ENCODE measurements at regions not wholly inside any gene's neighbourhood (a gene's known extent, or its start where the extent isn't known, plus 50 kb on each side); places are given as distances from the start of the nearest gene placed in this dataset.
"Not testable (repeated sequence)": the region's sequence is repeated elsewhere in the genome, so short reads cannot be mapped to it uniquely, and the experiment has no call there.

DNA sequence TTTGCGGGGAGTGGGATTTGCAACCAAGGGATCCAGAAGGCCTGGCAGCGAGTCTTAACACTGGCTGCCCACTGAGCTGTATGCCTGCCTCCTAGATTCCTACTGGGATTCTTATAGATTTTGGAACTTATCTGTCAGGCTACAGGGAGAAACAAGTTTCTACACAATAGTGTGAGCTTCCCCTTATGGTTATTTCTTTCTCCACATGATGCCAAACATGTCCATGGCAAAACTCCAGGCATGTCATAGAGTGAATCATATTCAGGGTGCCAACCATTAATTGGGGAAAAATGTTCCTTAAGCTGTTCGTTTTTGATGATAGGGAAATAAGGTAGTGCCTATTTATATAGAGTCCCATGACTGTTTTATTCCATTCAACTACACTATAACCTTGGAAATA, 1185.2 kb upstream of the CELF4 start:
- H3K4me1 ChIP-seq (ENCODE audit: insufficient read depth, low read length, poor library complexity, severe bottlenecking): no peaks in the 10 kb centered on the region
- POLR2A ChIA-PET: interaction anchor here (0.8 kb wide), 1 partner anchor 15 kb away, joined by 3 read pairs; no protein-coding TSS in a partner anchor
- BruUV-seq (replicated peaks): no TSS peak
- TF ChIP-seq EZH2phosphoT487 (IDR thresholded peaks at IDR 0.05; ENCODE audit: borderline replicate concordance, low read depth, low read length): no peak
- TF ChIP-seq, protein P1, sequence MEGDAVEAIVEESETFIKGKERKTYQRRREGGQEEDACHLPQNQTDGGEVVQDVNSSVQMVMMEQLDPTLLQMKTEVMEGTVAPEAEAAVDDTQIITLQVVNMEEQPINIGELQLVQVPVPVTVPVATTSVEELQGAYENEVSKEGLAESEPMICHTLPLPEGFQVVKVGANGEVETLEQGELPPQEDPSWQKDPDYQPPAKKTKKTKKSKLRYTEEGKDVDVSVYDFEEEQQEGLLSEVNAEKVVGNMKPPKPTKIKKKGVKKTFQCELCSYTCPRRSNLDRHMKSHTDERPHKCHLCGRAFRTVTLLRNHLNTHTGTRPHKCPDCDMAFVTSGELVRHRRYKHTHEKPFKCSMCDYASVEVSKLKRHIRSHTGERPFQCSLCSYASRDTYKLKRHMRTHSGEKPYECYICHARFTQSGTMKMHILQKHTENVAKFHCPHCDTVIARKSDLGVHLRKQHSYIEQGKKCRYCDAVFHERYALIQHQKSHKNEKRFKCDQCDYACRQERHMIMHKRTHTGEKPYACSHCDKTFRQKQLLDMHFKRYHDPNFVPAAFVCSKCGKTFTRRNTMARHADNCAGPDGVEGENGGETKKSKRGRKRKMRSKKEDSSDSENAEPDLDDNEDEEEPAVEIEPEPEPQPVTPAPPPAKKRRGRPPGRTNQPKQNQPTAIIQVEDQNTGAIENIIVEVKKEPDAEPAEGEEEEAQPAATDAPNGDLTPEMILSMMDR (conservative IDR thresholded peaks at IDR 0.05; ENCODE audit: low read length): no peak
- no peak overlapping the region for H3K27ac ChIP-seq (ENCODE audit: low read depth, low read length, poor library complexity, severe bottlenecking)
- CTCF ChIA-PET (ENCODE audit: unreplicated experiment): no interaction called here
- no peaks in the 10 kb centered on the region for H3K36me3 ChIP-seq (ENCODE audit: insufficient read depth, low read length)
- DNase-seq (ENCODE audit: low spot score): no peak
- no peak overlapping the region for H2AFZ ChIP-seq (ENCODE audit: low read length)
- H3K79me2 ChIP-seq (ENCODE audit: insufficient read depth, low read depth, low read length): no peaks in the 10 kb centered on the region
- no peaks in the 10 kb centered on the region for H4K20me1 ChIP-seq (ENCODE audit: insufficient read depth, low read length)
- intact Hi-C loops (cut with micrococcal nuclease; ENCODE audit: unreplicated experiment): no loop called here
- H3K4me3 ChIP-seq (ENCODE audit: low read depth, low read length, poor library complexity, severe bottlenecking): no peak overlapping the region
- H3K9me2 ChIP-seq (ENCODE audit: insufficient read depth, low read length): no peaks in the 10 kb centered on the region
- no peak overlapping the region for H3K4me2 ChIP-seq (ENCODE audit: low read length)
- no peaks in the 10 kb centered on the region for H3K9me3 ChIP-seq (ENCODE audit: low read length)

DNA sequence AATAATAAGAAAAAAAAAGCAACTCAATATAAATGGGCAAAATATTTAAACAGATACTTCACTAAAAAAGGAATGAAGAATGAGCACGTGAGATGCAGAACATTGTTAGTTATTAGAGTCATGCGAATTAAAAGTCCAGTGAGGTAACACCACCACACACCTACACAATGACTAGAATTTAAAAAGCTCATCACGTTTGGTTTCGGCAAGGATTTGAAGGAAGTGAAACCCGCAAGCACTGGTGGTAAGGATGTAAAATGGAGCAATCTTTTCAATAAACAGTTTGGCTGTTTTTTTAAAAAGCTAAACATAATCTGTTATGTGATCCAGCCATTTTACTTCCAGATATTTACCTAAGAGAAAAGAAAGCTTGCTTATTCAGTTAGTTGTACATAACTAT, 1181.6 kb upstream of the CELF4 start:
- Histone ChIP-seq H4K20me1 (ENCODE audit: insufficient read depth, low read length) (no peaks in the 10 kb centered on the region), H3K4me3 (ENCODE audit: low read depth, low read length, poor library complexity, severe bottlenecking) (no peak overlapping the region), H3K79me2 (ENCODE audit: insufficient read depth, low read depth, low read length) (no peaks in the 10 kb centered on the region), H3K9me3 (ENCODE audit: low read length) (no peaks in the 10 kb centered on the region), H3K4me1 (ENCODE audit: insufficient read depth, low read length, poor library complexity, severe bottlenecking) (no peaks in the 10 kb centered on the region), H3K36me3 (ENCODE audit: insufficient read depth, low read length) (no peaks in the 10 kb centered on the region), H3K9me2 (ENCODE audit: insufficient read depth, low read length) (no peaks in the 10 kb centered on the region), H2AFZ (ENCODE audit: low read length) (no peak overlapping the region), H3K4me2 (ENCODE audit: low read length) (no peak overlapping the region), H3K27ac (ENCODE audit: low read depth, low read length, poor library complexity, severe bottlenecking) (no peak overlapping the region)
- BruUV-seq (replicated peaks): no TSS peak
- intact Hi-C loops (cut with micrococcal nuclease; ENCODE audit: unreplicated experiment): no loop called here
- ChIA-PET POLR2A (no interaction called here), CTCF (ENCODE audit: unreplicated experiment) (no interaction called here)
- no peak for TF ChIP-seq EZH2phosphoT487 (IDR thresholded peaks at IDR 0.05; ENCODE audit: borderline replicate concordance, low read depth, low read length)
- TF ChIP-seq, protein P1 (conservative IDR thresholded peaks at IDR 0.05; ENCODE audit: low read length): no peak
- DNase-seq (ENCODE audit: low spot score): no peak

DNA sequence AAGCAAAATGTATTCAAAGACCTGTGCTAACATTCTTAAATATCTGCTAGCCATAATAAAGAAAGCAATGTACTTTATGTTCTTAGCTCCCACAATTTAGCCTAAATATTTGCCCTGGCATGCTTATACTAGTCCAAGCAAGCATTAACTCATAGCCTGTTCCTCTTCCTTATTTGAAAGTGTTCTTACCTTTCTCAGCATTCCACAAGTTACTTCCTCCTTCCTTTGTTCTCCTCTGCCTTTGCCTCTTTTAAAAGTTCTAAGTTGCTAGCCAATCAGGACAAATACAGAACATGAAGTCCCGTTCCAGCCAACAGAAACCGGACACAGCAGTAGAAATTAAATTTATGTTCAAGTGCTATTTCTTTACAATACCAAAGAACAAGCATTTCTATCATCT, 1154.6 kb upstream of the CELF4 start:
- H3K4me3 ChIP-seq (ENCODE audit: low read depth, low read length, poor library complexity, severe bottlenecking); DNase-seq (ENCODE audit: low spot score); H3K79me2 ChIP-seq (ENCODE audit: insufficient read depth, low read depth, low read length); H3K9me2 ChIP-seq (ENCODE audit: insufficient read depth, low read length); CTCF ChIA-PET (ENCODE audit: unreplicated experiment); H2AFZ ChIP-seq (ENCODE audit: low read length); H3K9me3 ChIP-seq (ENCODE audit: low read length); intact Hi-C loops (cut with micrococcal nuclease; ENCODE audit: unreplicated experiment); H3K27ac ChIP-seq (ENCODE audit: low read depth, low read length, poor library complexity, severe bottlenecking); BruUV-seq (replicated peaks); H3K36me3 ChIP-seq (ENCODE audit: insufficient read depth, low read length); POLR2A ChIA-PET; H4K20me1 ChIP-seq (ENCODE audit: insufficient read depth, low read length); H3K4me1 ChIP-seq (ENCODE audit: insufficient read depth, low read length, poor library complexity, severe bottlenecking); H3K4me2 ChIP-seq (ENCODE audit: low read length): not testable (repeated sequence)
